ENCODE measurements at regions not wholly inside any gene's neighbourhood (a gene's known extent, or its start where the extent isn't known, plus 50 kb on each side); places are given as distances from the start of the nearest gene placed in this dataset.

DNA sequence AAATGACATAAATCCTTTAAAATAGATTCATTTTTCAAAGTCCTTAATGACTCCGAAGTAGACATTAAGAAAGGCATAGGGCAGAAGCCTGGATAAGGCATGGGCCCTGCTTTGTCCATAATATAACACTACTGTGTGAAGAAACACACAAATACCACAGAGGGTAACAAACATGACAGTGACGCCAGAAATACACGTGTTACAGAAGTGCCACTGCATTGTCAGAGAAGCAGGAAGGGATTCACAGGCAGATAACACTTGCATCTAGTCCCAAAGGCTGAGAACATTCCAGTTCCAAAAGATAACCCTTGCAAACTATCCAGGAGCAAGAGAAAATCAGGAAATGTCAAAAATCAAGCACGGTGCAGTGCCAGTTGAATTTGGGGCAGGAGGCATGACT, 633.2 kb downstream of the LIG4 start:
- TF ChIP-seq, protein P1, sequence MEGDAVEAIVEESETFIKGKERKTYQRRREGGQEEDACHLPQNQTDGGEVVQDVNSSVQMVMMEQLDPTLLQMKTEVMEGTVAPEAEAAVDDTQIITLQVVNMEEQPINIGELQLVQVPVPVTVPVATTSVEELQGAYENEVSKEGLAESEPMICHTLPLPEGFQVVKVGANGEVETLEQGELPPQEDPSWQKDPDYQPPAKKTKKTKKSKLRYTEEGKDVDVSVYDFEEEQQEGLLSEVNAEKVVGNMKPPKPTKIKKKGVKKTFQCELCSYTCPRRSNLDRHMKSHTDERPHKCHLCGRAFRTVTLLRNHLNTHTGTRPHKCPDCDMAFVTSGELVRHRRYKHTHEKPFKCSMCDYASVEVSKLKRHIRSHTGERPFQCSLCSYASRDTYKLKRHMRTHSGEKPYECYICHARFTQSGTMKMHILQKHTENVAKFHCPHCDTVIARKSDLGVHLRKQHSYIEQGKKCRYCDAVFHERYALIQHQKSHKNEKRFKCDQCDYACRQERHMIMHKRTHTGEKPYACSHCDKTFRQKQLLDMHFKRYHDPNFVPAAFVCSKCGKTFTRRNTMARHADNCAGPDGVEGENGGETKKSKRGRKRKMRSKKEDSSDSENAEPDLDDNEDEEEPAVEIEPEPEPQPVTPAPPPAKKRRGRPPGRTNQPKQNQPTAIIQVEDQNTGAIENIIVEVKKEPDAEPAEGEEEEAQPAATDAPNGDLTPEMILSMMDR (IDR thresholded peaks at IDR 0.05; ENCODE audit: poor library complexity) = no peak
- TF ChIP-seq EZH2 (IDR thresholded peaks at IDR 0.05; ENCODE audit: borderline replicate concordance) = no peak
- TF ChIP-seq EZH2phosphoT487 (IDR thresholded peaks at IDR 0.05; ENCODE audit: low read depth, severe bottlenecking, unreplicated experiment) = no peak

All from hepatocyte (in vitro differentiated cells).